ENCODE measurements at regions not wholly inside any gene's neighbourhood (a gene's known extent, or its start where the extent isn't known, plus 50 kb on each side); places are given as distances from the start of the nearest gene placed in this dataset.

DNA sequence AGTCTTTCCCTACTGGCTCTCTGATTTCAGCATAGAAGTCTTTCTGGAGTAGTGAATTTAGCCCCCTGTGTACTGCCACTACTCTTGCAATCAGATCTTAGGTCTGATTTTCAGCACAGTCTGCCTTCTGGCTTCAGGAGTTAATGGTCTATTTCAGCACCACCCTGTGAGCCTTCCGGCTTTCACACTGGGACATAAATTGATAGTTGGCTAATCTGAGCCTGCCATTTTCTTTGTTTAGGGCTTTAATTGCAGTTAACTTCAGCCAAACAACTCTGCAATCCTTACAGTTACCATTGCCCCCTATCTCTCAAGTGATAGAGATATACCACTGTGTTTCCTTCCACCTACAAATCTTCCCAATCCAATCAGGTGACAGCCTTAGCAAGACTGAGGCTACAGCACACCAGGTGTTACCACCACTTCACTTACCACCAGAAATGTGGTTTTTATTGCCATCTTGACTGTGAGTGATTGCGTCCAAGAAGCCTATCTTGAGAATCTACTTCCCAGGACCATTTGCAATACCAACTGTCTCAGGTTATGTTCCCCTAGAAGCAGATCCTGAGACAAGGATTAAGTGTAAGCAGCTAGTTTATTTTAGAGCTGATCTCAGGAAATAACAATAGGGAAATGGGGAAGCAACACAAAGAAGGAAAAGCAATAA, 51.9 kb upstream of the NEK6 start:
- TF ChIP-seq TAF1 (IDR thresholded peaks at IDR 0.05; ENCODE audit: borderline replicate concordance, insufficient read depth, low read length) (no peak), POLR2AphosphoS5 (IDR thresholded peaks at IDR 0.05; ENCODE audit: low read depth, low read length) (no peak), SIN3A (IDR thresholded peaks at IDR 0.05; ENCODE audit: borderline replicate concordance, insufficient read depth, low read length) (no peak)
